H9 (cell line): ENCODE measurements at regions not wholly inside any gene's neighbourhood (a gene's known extent, or its start where the extent isn't known, plus 50 kb on each side); places are given as distances from the start of the nearest gene placed in this dataset.

Experiments
- DNase-seq: peaks from one replicate; pipeline ENCODE4 v3.0.0-alpha.2; 2017
- H2AFZ ChIP-seq: one replicate; pipeline ENCODE4 v1.6.1; 2013; ENCODE audit warnings: mild to moderate bottlenecking, low read length, control low read depth, moderate library complexity
- H2AK5ac ChIP-seq: 2 replicates; pipeline ENCODE4 v1.6.1; 2013; ENCODE audit warnings: low read length, control low read depth, mixed read lengths; ENCODE audit not compliant: insufficient read length
- H2BK120ac ChIP-seq: one replicate; pipeline ENCODE4 v1.6.1; 2013; ENCODE audit warnings: low read depth, mild to moderate bottlenecking, low read length, control low read depth, inconsistent platforms; ENCODE audit not compliant: poor library complexity, severe bottlenecking
- H2BK12ac ChIP-seq: 2 replicates; pipeline ENCODE4 v1.6.1; 2013; ENCODE audit warnings: low read length, control low read depth, mixed read lengths, low read depth; ENCODE audit not compliant: insufficient read length
- H2BK15ac ChIP-seq: 2 replicates; pipeline ENCODE4 v1.6.1; 2013; ENCODE audit warnings: low read depth, low read length, control low read depth
- H2BK20ac ChIP-seq: one replicate; pipeline ENCODE4 v1.6.1; 2013; ENCODE audit warnings: low read depth, mild to moderate bottlenecking, low read length, control low read depth, inconsistent platforms; ENCODE audit not compliant: poor library complexity, severe bottlenecking
- H2BK5ac ChIP-seq: 2 replicates; pipeline ENCODE4 v1.6.1; 2013; ENCODE audit warnings: low read length, control low read depth, mixed read lengths; ENCODE audit not compliant: insufficient read length
- H3K14ac ChIP-seq: 2 replicates; pipeline ENCODE4 v1.6.1; 2013; ENCODE audit warnings: low read length, control low read depth; ENCODE audit not compliant: insufficient read depth
- H3K18ac ChIP-seq: 2 replicates; pipeline ENCODE4 v1.6.1; 2013; ENCODE audit warnings: low read depth, mild to moderate bottlenecking, mixed read lengths, low read length, control low read depth; ENCODE audit not compliant: insufficient read length
- H3K23ac ChIP-seq: 2 replicates; pipeline ENCODE4 v1.6.1; 2013; ENCODE audit warnings: low read length, control low read depth, mixed read lengths, low read depth; ENCODE audit not compliant: insufficient read length
- H3K23me2 ChIP-seq: 2 replicates; pipeline ENCODE4 v1.6.1; 2013; ENCODE audit warnings: low read depth, mild to moderate bottlenecking, mixed read lengths, low read length, control low read depth; ENCODE audit not compliant: insufficient read length, poor library complexity, severe bottlenecking
- H3K27ac ChIP-seq: 2 replicates; pipeline ENCODE4 v1.5.1; 2013; ENCODE audit warnings: low read length, control low read depth, mixed read lengths, low read depth; ENCODE audit not compliant: insufficient read length
- H3K27me3 ChIP-seq: 2 replicates; pipeline ENCODE4 v1.6.1; 2013; ENCODE audit warnings: low read length, control low read depth, inconsistent platforms; ENCODE audit not compliant: insufficient read depth
- H3K4ac ChIP-seq: 2 replicates; pipeline ENCODE4 v1.6.1; 2013; ENCODE audit warnings: low read depth, mild to moderate bottlenecking, control low read depth, inconsistent platforms, low read length, moderate library complexity
- H3K4me1 ChIP-seq: 2 replicates; pipeline ENCODE4 v1.6.1; 2013; ENCODE audit warnings: low read length, control low read depth, inconsistent platforms; ENCODE audit not compliant: insufficient read depth
- H3K4me2 ChIP-seq: 2 replicates; pipeline ENCODE4 v1.6.1; 2013; ENCODE audit warnings: low read length, control low read depth, mixed read lengths; ENCODE audit not compliant: insufficient read length, insufficient read depth
- H3K56ac ChIP-seq: 2 replicates; pipeline ENCODE4 v1.6.1; 2013; ENCODE audit warnings: low read depth, mild to moderate bottlenecking, mixed read lengths, low read length, control low read depth; ENCODE audit not compliant: insufficient read length
- H3K79me1 ChIP-seq: 2 replicates; pipeline ENCODE4 v1.6.1; 2013; ENCODE audit warnings: low read depth, mild to moderate bottlenecking, moderate library complexity, low read length, control low read depth, inconsistent platforms; ENCODE audit not compliant: insufficient read depth, poor library complexity, severe bottlenecking
- H3K79me2 ChIP-seq: 2 replicates; pipeline ENCODE4 v1.6.1; 2013; ENCODE audit warnings: low read length, control low read depth, inconsistent platforms; ENCODE audit not compliant: insufficient read depth
- H3K9ac ChIP-seq: 2 replicates; pipeline ENCODE4 v1.6.1; 2013; ENCODE audit warnings: low read length, control low read depth, mixed read lengths; ENCODE audit not compliant: insufficient read length; ENCODE audit errors: extremely low read depth
- H3K9me3 ChIP-seq: one replicate; pipeline ENCODE4 v1.6.1; 2013; ENCODE audit warnings: low read depth, low read length, inconsistent platforms; ENCODE audit not compliant: control insufficient read depth
- H3T11ph ChIP-seq: one replicate; pipeline ENCODE4 v1.6.1; 2013; ENCODE audit warnings: mild to moderate bottlenecking, low read length, control low read depth, inconsistent platforms
- H4K20me1 ChIP-seq: one replicate; pipeline ENCODE4 v1.6.1; 2013; ENCODE audit not compliant: control insufficient read depth, insufficient read length, insufficient read depth
- H4K5ac ChIP-seq: 2 replicates; pipeline ENCODE4 v1.6.1; 2013; ENCODE audit warnings: low read depth, mild to moderate bottlenecking, mixed read lengths, low read length, control low read depth; ENCODE audit not compliant: insufficient read length
- H4K8ac ChIP-seq: replicated peaks from 2 replicates; pipeline ENCODE4 v1.6.1; 2013; ENCODE audit warnings: low read length, control low read depth, mixed read lengths, low read depth; ENCODE audit not compliant: insufficient read length
- H4K91ac ChIP-seq: 2 replicates; pipeline ENCODE4 v1.6.1; 2013; ENCODE audit warnings: low read depth, mild to moderate bottlenecking, moderate library complexity, mixed read lengths, low read length, control low read depth; ENCODE audit not compliant: insufficient read length
- H3K27ac Mint-ChIP-seq, 3 experiments: 2 replicates in 2 of 3; 3 replicates in 1 of 3; pipeline ENCODE4 v1.8.0; 2020 to 2021; ENCODE audit warnings: mixed read lengths in 3 of 3, mild to moderate bottlenecking in 1 of 3, moderate library complexity in 1 of 3
- H3K27me3 Mint-ChIP-seq: 2 replicates; pipeline ENCODE4 v1.8.0; 2021; ENCODE audit warnings: low read depth, mild to moderate bottlenecking, moderate library complexity, mixed read lengths
- H3K36me3 Mint-ChIP-seq, 3 experiments: 2 replicates in 2 of 3; 3 replicates in 1 of 3; pipeline ENCODE4 v1.8.0; 2020 to 2021; ENCODE audit warnings: low read depth in 3 of 3, mixed read lengths in 3 of 3; ENCODE audit not compliant: insufficient read depth in 1 of 3
- H3K4me1 Mint-ChIP-seq, 2 experiments: 2 replicates each; pipeline ENCODE4 v1.8.0; 2020; ENCODE audit warnings: mixed read lengths in 2 of 2
- H3K4me3 Mint-ChIP-seq, 2 experiments: 2 replicates in 1 of 2; 3 replicates in 1 of 2; pipeline ENCODE4 v1.8.0; 2020 to 2021; ENCODE audit warnings: mild to moderate bottlenecking in 2 of 2, mixed read lengths in 2 of 2, moderate library complexity in 1 of 2
- H3K9me3 Mint-ChIP-seq, 2 experiments: 2 replicates in 1 of 2; 3 replicates in 1 of 2; pipeline ENCODE4 v1.8.0; 2020; ENCODE audit warnings: mild to moderate bottlenecking in 2 of 2, mixed read lengths in 2 of 2, moderate library complexity in 1 of 2
- WGBS: extraction: QIAGEN DNeasy Blood & Tissue Kit; methylation state at CpG from one replicate; pipeline ENCODE4 v1.1.7; 2013; ENCODE audit warnings: missing lambda C conversion rate, low lambda C conversion rate, mixed read lengths; ENCODE audit not compliant: insufficient read length; ENCODE audit errors: extremely low coverage; 5-methylcytosine and 5-hydroxymethylcytosine counted together
- TF ChIP-seq, protein P1 (sequence below): fragments of 200-600 bp; sonication (generic); conservative IDR thresholded peaks from 3 replicates; pipeline ENCODE4 v1.8.0; 2021; ENCODE audit warnings: antibody characterized with exemption, mild to moderate bottlenecking

GRCh38 chr1:199303035-199303434, 664.2 kb downstream of the PTPRC start:
- Histone ChIP-seq H3K79me2 (no peaks in the 10 kb centered on the region), H3K18ac (no peak overlapping the region), H3K4ac (no peak overlapping the region), H4K5ac (no peak overlapping the region), H3K79me1 (no peaks in the 10 kb centered on the region), H2BK5ac (no peak overlapping the region), H2AK5ac (no peak overlapping the region), H2BK12ac (no peak overlapping the region), H2BK120ac (no peak overlapping the region), H3K9ac (no peak overlapping the region), H3K4me1 (peaks cover 3% of the 10 kb centered on the region), H3K14ac (no peak overlapping the region), H2BK20ac (no peak overlapping the region), H3K27ac (no peak overlapping the region), H3K9me3 (no peaks in the 10 kb centered on the region), H3K23ac (no peak overlapping the region), H4K8ac (no peak overlapping the region), H3K27me3 (no peaks in the 10 kb centered on the region), H4K91ac (no peak overlapping the region), H3K4me2 (no peak overlapping the region), H2BK15ac (no peak overlapping the region), H3T11ph (no peak overlapping the region), H3K56ac (no peak overlapping the region), H4K20me1 (no peaks in the 10 kb centered on the region), H2AFZ (no peak overlapping the region), H3K23me2 (no peaks in the 10 kb centered on the region)
- Mint-ChIP-seq H3K4me1 (peaks cover 10 to 13% of the 10 kb centered on the region in 2 experiments), H3K9me3 (no peaks in the 10 kb centered on the region), H3K27ac (no peak overlapping the region), H3K36me3 (no peaks in the 10 kb centered on the region), H3K4me3 (no peak overlapping the region), H3K27me3 (no peaks in the 10 kb centered on the region)
- no CpG with 5 or more reads among the region's 2 CpGs for WGBS
- no peak for DNase-seq
- TF ChIP-seq, protein P1, sequence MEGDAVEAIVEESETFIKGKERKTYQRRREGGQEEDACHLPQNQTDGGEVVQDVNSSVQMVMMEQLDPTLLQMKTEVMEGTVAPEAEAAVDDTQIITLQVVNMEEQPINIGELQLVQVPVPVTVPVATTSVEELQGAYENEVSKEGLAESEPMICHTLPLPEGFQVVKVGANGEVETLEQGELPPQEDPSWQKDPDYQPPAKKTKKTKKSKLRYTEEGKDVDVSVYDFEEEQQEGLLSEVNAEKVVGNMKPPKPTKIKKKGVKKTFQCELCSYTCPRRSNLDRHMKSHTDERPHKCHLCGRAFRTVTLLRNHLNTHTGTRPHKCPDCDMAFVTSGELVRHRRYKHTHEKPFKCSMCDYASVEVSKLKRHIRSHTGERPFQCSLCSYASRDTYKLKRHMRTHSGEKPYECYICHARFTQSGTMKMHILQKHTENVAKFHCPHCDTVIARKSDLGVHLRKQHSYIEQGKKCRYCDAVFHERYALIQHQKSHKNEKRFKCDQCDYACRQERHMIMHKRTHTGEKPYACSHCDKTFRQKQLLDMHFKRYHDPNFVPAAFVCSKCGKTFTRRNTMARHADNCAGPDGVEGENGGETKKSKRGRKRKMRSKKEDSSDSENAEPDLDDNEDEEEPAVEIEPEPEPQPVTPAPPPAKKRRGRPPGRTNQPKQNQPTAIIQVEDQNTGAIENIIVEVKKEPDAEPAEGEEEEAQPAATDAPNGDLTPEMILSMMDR = no peak
